NT2/D1 (cell line): ENCODE measurements at regions not wholly inside any gene's neighbourhood (a gene's known extent, or its start where the extent isn't known, plus 50 kb on each side); places are given as distances from the start of the nearest gene placed in this dataset.

Experiments used
- SUZ12 ChIP-seq: IDR thresholded peaks from 2 replicates; pipeline ENCODE4 v1.6.1; 2011; ENCODE audit not compliant: insufficient read length, insufficient read depth; ENCODE audit errors: extremely low read depth
- YY1 ChIP-seq: IDR thresholded peaks from 2 replicates; pipeline ENCODE4 v1.6.1; 2011; ENCODE audit not compliant: insufficient read length, insufficient read depth
- ZNF274 ChIP-seq: IDR thresholded peaks from 2 replicates; pipeline ENCODE4 v1.6.1; 2011; ENCODE audit warnings: mild to moderate bottlenecking, low read depth, low read length

- TF ChIP-seq YY1 (no peak), ZNF274 (no peak), SUZ12 (no peak)
Measured at GRCh38 chr11:122268601-122269130, 152.7 kb upstream of the BLID start.
